ENCODE measurements at regions not wholly inside any gene's neighbourhood (a gene's known extent, or its start where the extent isn't known, plus 50 kb on each side); places are given as distances from the start of the nearest gene placed in this dataset.

- no peak for TF ChIP-seq CTCF (IDR thresholded peaks at IDR 0.05; ENCODE audit: low read depth, low read length)
- DNase-seq (ENCODE audit: low read depth in 1 of 2, low spot score in 1 of 2): no peak
- no peaks in the 10 kb centered on the region for H3K27me3 ChIP-seq
- H3K4me1 ChIP-seq (ENCODE audit: low read depth): no peaks in the 10 kb centered on the region
- H3K9me3 ChIP-seq (ENCODE audit: low read depth): no peaks in the 10 kb centered on the region
- no peaks in the 10 kb centered on the region for H3K36me3 ChIP-seq
- no peak overlapping the region for H3K4me3 ChIP-seq
- no peak overlapping the region for H3K27ac ChIP-seq
Observed at GRCh38 chr4:57448452-57448851, 338.3 kb upstream of the IGFBP7 start.

GRCh38 chr4:57446266-57446665 is 336.1 kb upstream of the IGFBP7 start:
- no peak for DNase-seq (ENCODE audit: low read depth in 1 of 2, low spot score in 1 of 2)
- Histone ChIP-seq H3K36me3 (no peaks in the 10 kb centered on the region), H3K27ac (no peak overlapping the region), H3K27me3 (no peaks in the 10 kb centered on the region), H3K9me3 (ENCODE audit: low read depth) (no peaks in the 10 kb centered on the region), H3K4me1 (ENCODE audit: low read depth) (no peaks in the 10 kb centered on the region), H3K4me3 (no peak overlapping the region)
- TF ChIP-seq CTCF (IDR thresholded peaks at IDR 0.05; ENCODE audit: low read depth, low read length): no peak

- TF ChIP-seq CTCF (IDR thresholded peaks at IDR 0.05; ENCODE audit: low read depth, low read length): no peak
- no peaks in the 10 kb centered on the region for H3K9me3 ChIP-seq (ENCODE audit: low read depth)
- H3K27ac ChIP-seq: no peak overlapping the region
Observed at GRCh38 chr4:57445686-57446085, 335.5 kb upstream of the IGFBP7 start.

GRCh38 chr4:57444671-57445070 is 334.5 kb upstream of the IGFBP7 start:
- Histone ChIP-seq H3K9me3 (ENCODE audit: low read depth) (no peaks in the 10 kb centered on the region), H3K27me3 (no peaks in the 10 kb centered on the region), H3K36me3 (no peaks in the 10 kb centered on the region), H3K4me3 (no peak overlapping the region), H3K27ac (no peak overlapping the region), H3K4me1 (ENCODE audit: low read depth) (no peaks in the 10 kb centered on the region)
- DNase-seq (ENCODE audit: low read depth in 1 of 2, low spot score in 1 of 2): no peak
- TF ChIP-seq CTCF (IDR thresholded peaks at IDR 0.05; ENCODE audit: low read depth, low read length): no peak

More at GRCh38 chr4:57445686-57446085, 335.5 kb upstream of the IGFBP7 start:
- Histone ChIP-seq H3K4me1 (ENCODE audit: low read depth) (no peaks in the 10 kb centered on the region), H3K4me3 (no peak overlapping the region), H3K36me3 (no peaks in the 10 kb centered on the region), H3K27me3 (no peaks in the 10 kb centered on the region)
- DNase-seq (ENCODE audit: low read depth in 1 of 2, low spot score in 1 of 2): peak in 1 of 2 donors; percentile 12

- H3K4me3 ChIP-seq: no peak overlapping the region
- no peak for TF ChIP-seq CTCF (IDR thresholded peaks at IDR 0.05; ENCODE audit: low read depth, low read length)
- DNase-seq (ENCODE audit: low read depth in 1 of 2, low spot score in 1 of 2): no peak
- H3K9me3 ChIP-seq (ENCODE audit: low read depth): no peaks in the 10 kb centered on the region
- H3K27me3 ChIP-seq: no peaks in the 10 kb centered on the region
- no peaks in the 10 kb centered on the region for H3K4me1 ChIP-seq (ENCODE audit: low read depth)
- H3K27ac ChIP-seq: no peak overlapping the region
- no peaks in the 10 kb centered on the region for H3K36me3 ChIP-seq
Observed at GRCh38 chr4:57443787-57444186, 333.6 kb upstream of the IGFBP7 start.

- no peak overlapping the region for H3K4me3 ChIP-seq
- no peak overlapping the region for H3K27ac ChIP-seq
- no peaks in the 10 kb centered on the region for H3K36me3 ChIP-seq
- no peak for TF ChIP-seq CTCF (IDR thresholded peaks at IDR 0.05; ENCODE audit: low read depth, low read length)
- H3K4me1 ChIP-seq (ENCODE audit: low read depth): no peaks in the 10 kb centered on the region
- DNase-seq (ENCODE audit: low read depth in 1 of 2, low spot score in 1 of 2): peak in 1 of 2 donors; percentile 6
- H3K9me3 ChIP-seq (ENCODE audit: low read depth): no peaks in the 10 kb centered on the region
- no peaks in the 10 kb centered on the region for H3K27me3 ChIP-seq
Observed at GRCh38 chr4:57443308-57443707, 333.1 kb upstream of the IGFBP7 start.

All from cardiac muscle cell (in vitro differentiated cells and primary cell).